SK-N-SH treated with all-trans-retinoic acid at 6 μM for 48 hours (cell line): ENCODE measurements at regions not wholly inside any gene's neighbourhood (a gene's known extent, or its start where the extent isn't known, plus 50 kb on each side); places are given as distances from the start of the nearest gene placed in this dataset.

ENCODE experiments used
- CSRNP3 ChIP-seq: fragments of 250-450 bp; sonication (Bioruptor Pico); IDR thresholded peaks from 2 replicates; pipeline ENCODE4 v1.5.1; 2021; ENCODE audit warnings: mild to moderate bottlenecking, moderate library complexity
- GLIS3 ChIP-seq: fragments of 250-450 bp; sonication (Bioruptor Pico); IDR thresholded peaks from 2 replicates; pipeline ENCODE4 v1.5.0; 2020; ENCODE audit warnings: mild to moderate bottlenecking, moderate library complexity
- PATZ1 ChIP-seq: fragments of 250-450 bp; sonication (Bioruptor Pico); IDR thresholded peaks from 2 replicates; pipeline ENCODE4 v1.8.0; 2020; ENCODE audit warnings: mild to moderate bottlenecking, moderate library complexity, borderline replicate concordance
- TOX ChIP-seq: fragments of 250-450 bp; sonication (Bioruptor Pico); IDR thresholded peaks from 2 replicates; pipeline ENCODE4 v1.8.0; 2021; ENCODE audit warnings: mild to moderate bottlenecking, moderate library complexity, borderline replicate concordance
- ZFP30 ChIP-seq: fragments of 450-650 bp; formaldehyde crosslinking; IDR thresholded peaks from 2 replicates; pipeline ENCODE4 v1.5.0; 2022; ENCODE audit warnings: mild to moderate bottlenecking, moderate library complexity

GRCh38 chr3:184648636-184649035 is 63.2 kb downstream of the MAGEF1 start:
- no peak for TF ChIP-seq ZFP30
- no peak for TF ChIP-seq TOX (CRISPR knock-in tag)
- no peak for TF ChIP-seq CSRNP3 (CRISPR knock-in tag)
- no peak for TF ChIP-seq GLIS3 (CRISPR knock-in tag)
- no peak for TF ChIP-seq PATZ1
